ENCODE measurements at regions not wholly inside any gene's neighbourhood (a gene's known extent, or its start where the extent isn't known, plus 50 kb on each side); places are given as distances from the start of the nearest gene placed in this dataset.

DNA sequence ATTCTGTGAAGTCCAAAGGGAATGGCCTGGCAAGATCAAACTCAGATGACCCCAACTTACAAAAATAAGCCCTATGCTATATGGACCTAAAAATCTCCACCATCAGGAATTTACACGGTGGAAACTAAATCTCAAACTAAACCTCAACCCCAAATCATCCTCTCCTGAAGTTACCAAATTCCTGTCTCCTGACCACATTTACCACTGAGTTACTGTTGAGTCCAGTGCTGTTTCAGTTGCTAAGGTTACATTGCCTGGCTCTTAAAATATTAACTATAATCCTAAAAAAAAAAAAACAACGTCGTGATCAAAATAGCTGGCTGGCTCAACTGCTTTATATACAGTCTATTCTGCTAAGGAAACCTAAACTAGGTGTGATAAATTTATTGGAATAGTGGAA lies 315.2 kb upstream of the SLIT2 start:
- POLR2A ChIA-PET = no interaction called here
- Histone ChIP-seq H3K79me2 (ENCODE audit: insufficient read depth) (no peaks in the 10 kb centered on the region), H3F3A (replicated peaks; ENCODE audit: insufficient read depth) (no peaks in the 10 kb centered on the region), H2AFZ (ENCODE audit: low read depth) (no peak overlapping the region), H3K9me2 (no peaks in the 10 kb centered on the region; the same call in 1 of the 2 replicates), H3K9me3 (no peaks in the 10 kb centered on the region), H4K20me1 (ENCODE audit: insufficient read depth) (no peaks in the 10 kb centered on the region), H3K4me1 (ENCODE audit: control insufficient read depth in 1 of 2, insufficient read depth in 2 of 2, low read depth in 1 of 2, low read length in 1 of 2) (peaks cover 0 to 7% of the 10 kb centered on the region in 2 experiments; a peak in 2 of 4 replicates), H3K36me3 (replicated peaks in 1 of 2; ENCODE audit: control insufficient read depth in 1 of 2, insufficient read depth in 2 of 2, low read length in 1 of 2) (no peaks in the 10 kb centered on the region), H3K9ac (no peak overlapping the region), H3K4me2 (no peak overlapping the region), H3K4me3 (ENCODE audit: low read depth in 2 of 2, low read length in 1 of 2) (no peak overlapping the region), H3K27ac (ENCODE audit: low read depth in 2 of 2, low read length in 1 of 2) (peak overlapping the region in 1 of 2 experiments; percentile 9; a peak in 1 of 4 replicates), H3K27me3 (ENCODE audit: insufficient read depth) (no peaks in the 10 kb centered on the region)
- CTCF ChIA-PET = interaction anchor here (1.5 kb wide), 1 partner anchor 11 kb away, joined by 3 read pairs; no protein-coding TSS in a partner anchor
- peak; percentile 19; the same call in 1 of the 2 replicates for TF ChIP-seq TCF12 (IDR thresholded peaks at IDR 0.05)
- TF ChIP-seq, protein P1, sequence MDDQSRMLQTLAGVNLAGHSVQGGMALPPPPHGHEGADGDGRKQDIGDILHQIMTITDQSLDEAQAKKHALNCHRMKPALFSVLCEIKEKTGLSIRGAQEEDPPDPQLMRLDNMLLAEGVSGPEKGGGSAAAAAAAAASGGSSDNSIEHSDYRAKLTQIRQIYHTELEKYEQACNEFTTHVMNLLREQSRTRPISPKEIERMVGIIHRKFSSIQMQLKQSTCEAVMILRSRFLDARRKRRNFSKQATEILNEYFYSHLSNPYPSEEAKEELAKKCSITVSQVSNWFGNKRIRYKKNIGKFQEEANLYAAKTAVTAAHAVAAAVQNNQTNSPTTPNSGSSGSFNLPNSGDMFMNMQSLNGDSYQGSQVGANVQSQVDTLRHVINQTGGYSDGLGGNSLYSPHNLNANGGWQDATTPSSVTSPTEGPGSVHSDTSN (IDR thresholded peaks at IDR 0.05) = peak; percentile 38; the same call in 1 of the 2 replicates
- TF ChIP-seq RAD21 (IDR thresholded peaks at IDR 0.05; ENCODE audit: low read length) = no peak
- peak in 1 of 2 experiments; percentile 28; a peak in 1 of 4 replicates for TF ChIP-seq EP300 (IDR thresholded peaks at IDR 0.05; ENCODE audit: borderline replicate concordance in 1 of 2, low read depth in 1 of 2, low read length in 1 of 2)
- 45% methylated on average over 3 of the region's 3 CpGs for WGBS (ENCODE audit: low lambda C conversion rate)
- no peak for DNase-seq

DNA sequence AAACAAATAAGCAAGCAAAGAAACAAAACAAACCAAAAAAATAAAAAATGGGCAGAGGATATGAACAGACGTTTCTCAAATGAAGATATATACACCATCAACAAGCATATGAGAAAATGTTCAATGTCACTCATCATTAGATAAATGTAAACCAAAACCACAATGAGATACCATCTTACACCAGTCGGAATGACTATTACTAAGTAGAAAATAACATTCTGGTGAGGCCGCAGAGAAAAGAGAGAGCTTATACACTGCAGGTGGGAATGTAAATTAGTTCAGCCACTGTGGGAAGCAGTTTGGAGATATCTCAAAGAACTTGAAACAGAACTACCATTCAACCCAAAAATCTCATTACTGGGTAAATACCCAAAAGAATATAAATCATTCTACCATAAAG lies 321.0 kb upstream of the SLIT2 start:
- DNase-seq = no peak
- H3K9me3 ChIP-seq = no peaks in the 10 kb centered on the region
- WGBS (ENCODE audit: low lambda C conversion rate) = 67% methylated on average over 3 of the region's 3 CpGs
- H3K79me2 ChIP-seq (ENCODE audit: insufficient read depth) = no peaks in the 10 kb centered on the region
- peaks cover 0 to 5% of the 10 kb centered on the region in 2 experiments; a peak in 2 of 4 replicates for H3K4me1 ChIP-seq (ENCODE audit: control insufficient read depth in 1 of 2, insufficient read depth in 2 of 2, low read depth in 1 of 2, low read length in 1 of 2)
- no peaks in the 10 kb centered on the region for H3K9me2 ChIP-seq
- H3K27me3 ChIP-seq (ENCODE audit: insufficient read depth) = no peaks in the 10 kb centered on the region
- no peak overlapping the region for H3K27ac ChIP-seq (ENCODE audit: low read depth in 2 of 2, low read length in 1 of 2)
- POLR2A ChIA-PET = no interaction called here
- H4K20me1 ChIP-seq (ENCODE audit: insufficient read depth) = no peaks in the 10 kb centered on the region
- no peak overlapping the region for H3K9ac ChIP-seq
- H3K4me3 ChIP-seq (ENCODE audit: low read depth in 2 of 2, low read length in 1 of 2) = no peak overlapping the region
- no peak for TF ChIP-seq CTCF (IDR thresholded peaks at IDR 0.05)
- TF ChIP-seq, protein P1 (IDR thresholded peaks at IDR 0.05) = peak; percentile 19; the same call in 1 of the 2 replicates
- TF ChIP-seq USF1 (IDR thresholded peaks at IDR 0.05; ENCODE audit: borderline replicate concordance, low read depth) = no peak
- no peak for TF ChIP-seq FOXM1 (IDR thresholded peaks at IDR 0.05; ENCODE audit: low read depth)
- CTCF ChIA-PET = no interaction called here
- no peak overlapping the region for H3K4me2 ChIP-seq
- H3K36me3 ChIP-seq (replicated peaks in 1 of 2; ENCODE audit: control insufficient read depth in 1 of 2, insufficient read depth in 2 of 2, low read length in 1 of 2) = no peaks in the 10 kb centered on the region
- no peak overlapping the region for H2AFZ ChIP-seq (ENCODE audit: low read depth)
- H3F3A ChIP-seq (replicated peaks; ENCODE audit: insufficient read depth) = no peaks in the 10 kb centered on the region

Measured in SK-N-SH (cell line).